ENCODE measurements at regions not wholly inside any gene's neighbourhood (a gene's known extent, or its start where the extent isn't known, plus 50 kb on each side); places are given as distances from the start of the nearest gene placed in this dataset.

- no peaks in the 10 kb centered on the region for H3F3A ChIP-seq (ENCODE audit: low read depth)
- no peaks in the 10 kb centered on the region for H3K36me3 ChIP-seq (ENCODE audit: insufficient read depth, low read length)
- no peaks in the 10 kb centered on the region for H3K79me2 ChIP-seq (ENCODE audit: insufficient read depth, low read length)
- no peak overlapping the region for H3K4me2 ChIP-seq (ENCODE audit: low read depth, low read length, poor library complexity, severe bottlenecking)
- H3K9ac ChIP-seq (ENCODE audit: low read depth, low read length, poor library complexity, severe bottlenecking) = no peak overlapping the region
- H3K9me2 ChIP-seq (replicated peaks; ENCODE audit: low read depth, low read length) = no peaks in the 10 kb centered on the region
- no peaks in the 10 kb centered on the region; the same call in 1 of the 2 replicates for H3K9me3 ChIP-seq (ENCODE audit: insufficient read depth, low read depth, low read length)
- TF ChIP-seq CTCF (conservative IDR thresholded peaks at IDR 0.05; ENCODE audit: low read length) (no peak), EZH2phosphoT487 (IDR thresholded peaks at IDR 0.05; ENCODE audit: borderline replicate concordance) (no peak)
- H3K27me3 ChIP-seq (ENCODE audit: insufficient read depth, low read length, poor library complexity, severe bottlenecking) = no peaks in the 10 kb centered on the region
- no peak overlapping the region for H2AFZ ChIP-seq (ENCODE audit: low read length)
- H4K20me1 ChIP-seq (ENCODE audit: insufficient read depth, low read length, poor library complexity, severe bottlenecking) = no peaks in the 10 kb centered on the region
- H3K4me1 ChIP-seq (ENCODE audit: insufficient read depth, low read length, poor library complexity, severe bottlenecking) = no peaks in the 10 kb centered on the region
- H3K4me3 ChIP-seq (ENCODE audit: low read length, poor library complexity, severe bottlenecking) = no peak overlapping the region
These were observed 344.7 kb upstream of the USP24 start for GRCh38 chr1:55559842-55560241.

- Histone ChIP-seq H3K79me2 (ENCODE audit: insufficient read depth, low read length) (no peaks in the 10 kb centered on the region), H3K9me3 (ENCODE audit: insufficient read depth, low read depth, low read length) (no peaks in the 10 kb centered on the region; the same call in 1 of the 2 replicates), H3K9me2 (replicated peaks; ENCODE audit: low read depth, low read length) (no peaks in the 10 kb centered on the region), H3K27me3 (ENCODE audit: insufficient read depth, low read length, poor library complexity, severe bottlenecking) (no peaks in the 10 kb centered on the region), H3K9ac (ENCODE audit: low read depth, low read length, poor library complexity, severe bottlenecking) (no peak overlapping the region), H3F3A (ENCODE audit: low read depth) (no peaks in the 10 kb centered on the region), H4K20me1 (ENCODE audit: insufficient read depth, low read length, poor library complexity, severe bottlenecking) (no peaks in the 10 kb centered on the region), H2AFZ (ENCODE audit: low read length) (no peak overlapping the region), H3K4me1 (ENCODE audit: insufficient read depth, low read length, poor library complexity, severe bottlenecking) (no peaks in the 10 kb centered on the region), H3K36me3 (ENCODE audit: insufficient read depth, low read length) (no peaks in the 10 kb centered on the region), H3K4me3 (ENCODE audit: low read length, poor library complexity, severe bottlenecking) (no peak overlapping the region), H3K4me2 (ENCODE audit: low read depth, low read length, poor library complexity, severe bottlenecking) (no peak overlapping the region)
- TF ChIP-seq CTCF (conservative IDR thresholded peaks at IDR 0.05; ENCODE audit: low read length) (no peak), EZH2phosphoT487 (IDR thresholded peaks at IDR 0.05; ENCODE audit: borderline replicate concordance) (no peak)
These were observed 344.0 kb upstream of the USP24 start for GRCh38 chr1:55559161-55559611.

- Histone ChIP-seq H3K36me3 (ENCODE audit: insufficient read depth, low read length) (no peaks in the 10 kb centered on the region), H3K9ac (ENCODE audit: low read depth, low read length, poor library complexity, severe bottlenecking) (no peak overlapping the region), H4K20me1 (ENCODE audit: insufficient read depth, low read length, poor library complexity, severe bottlenecking) (no peaks in the 10 kb centered on the region), H3F3A (ENCODE audit: low read depth) (no peaks in the 10 kb centered on the region), H3K4me1 (ENCODE audit: insufficient read depth, low read length, poor library complexity, severe bottlenecking) (no peaks in the 10 kb centered on the region), H3K9me2 (replicated peaks; ENCODE audit: low read depth, low read length) (no peaks in the 10 kb centered on the region), H3K4me2 (ENCODE audit: low read depth, low read length, poor library complexity, severe bottlenecking) (no peak overlapping the region), H3K79me2 (ENCODE audit: insufficient read depth, low read length) (no peaks in the 10 kb centered on the region), H3K27me3 (ENCODE audit: insufficient read depth, low read length, poor library complexity, severe bottlenecking) (no peaks in the 10 kb centered on the region), H3K4me3 (ENCODE audit: low read length, poor library complexity, severe bottlenecking) (no peak overlapping the region), H3K9me3 (ENCODE audit: insufficient read depth, low read depth, low read length) (peaks cover 3% of the 10 kb centered on the region; the same call in 1 of the 2 replicates), H2AFZ (ENCODE audit: low read length) (no peak overlapping the region)
- TF ChIP-seq CTCF (conservative IDR thresholded peaks at IDR 0.05; ENCODE audit: low read length) (no peak), EZH2phosphoT487 (IDR thresholded peaks at IDR 0.05; ENCODE audit: borderline replicate concordance) (no peak)
These were observed 343.4 kb upstream of the USP24 start for GRCh38 chr1:55558515-55558914.

Data from Loucy (cell line).